Stimulated activated CD4-positive, alpha-beta T cell treated with anti-CD3 and anti-CD28 coated beads, Interleukin-15, amount 100 ng/mL, for 48 hours (primary cell): ENCODE measurements at regions not wholly inside any gene's neighbourhood (a gene's known extent, or its start where the extent isn't known, plus 50 kb on each side); places are given as distances from the start of the nearest gene placed in this dataset.

ENCODE experiments used
- DNase-seq, 2 donors: peaks; one replicate each; pipeline ENCODE4 v3.0.0-alpha.2; 2020; ENCODE audit warnings: low read depth in 2 of 2

GRCh38 chr2:136185981-136186776, 68.2 kb upstream of the CXCR4 start:
- no peak for DNase-seq

- DNase-seq = no peak
Measured at GRCh38 chr2:136183097-136183496, 65.1 kb upstream of the CXCR4 start.

- DNase-seq = no peak
Measured at GRCh38 chr2:136182315-136182714, 64.4 kb upstream of the CXCR4 start.

GRCh38 chr2:136179602-136179975, 61.6 kb upstream of the CXCR4 start:
- no peak for DNase-seq

GRCh38 chr2:136178941-136179601, 61.1 kb upstream of the CXCR4 start:
- no peak for DNase-seq

GRCh38 chr2:136175868-136176267, 57.9 kb upstream of the CXCR4 start:
- DNase-seq = no peak

- no peak for DNase-seq
Measured at GRCh38 chr2:136175466-136175865, 57.5 kb upstream of the CXCR4 start.

GRCh38 chr2:136173126-136173525, 55.2 kb upstream of the CXCR4 start:
- DNase-seq = no peak

GRCh38 chr2:136171223-136171622, 53.3 kb upstream of the CXCR4 start:
- DNase-seq = no peak

GRCh38 chr2:136168720-136169119, 50.8 kb upstream of the CXCR4 start:
- DNase-seq = no peak

GRCh38 chr2:136167721-136168475, 49.9 kb upstream of the CXCR4 start:
- no peak for DNase-seq
